Loucy (cell line): ENCODE measurements at regions not wholly inside any gene's neighbourhood (a gene's known extent, or its start where the extent isn't known, plus 50 kb on each side); places are given as distances from the start of the nearest gene placed in this dataset.

Experiments used
- EZH2phosphoT487 ChIP-seq: fragments of 200-600 bp; IDR thresholded peaks from 2 replicates; pipeline ENCODE4 v1.6.1; 2018; ENCODE audit warnings: antibody characterized with exemption, mild to moderate bottlenecking, moderate library complexity, borderline replicate concordance
- TF ChIP-seq, protein P1 (sequence below): fragments of 200-600 bp; sonication (generic); conservative IDR thresholded peaks from 2 replicates; pipeline ENCODE4 v1.5.1; 2014; ENCODE audit warnings: mild to moderate bottlenecking, antibody characterized with exemption, low read length

DNA sequence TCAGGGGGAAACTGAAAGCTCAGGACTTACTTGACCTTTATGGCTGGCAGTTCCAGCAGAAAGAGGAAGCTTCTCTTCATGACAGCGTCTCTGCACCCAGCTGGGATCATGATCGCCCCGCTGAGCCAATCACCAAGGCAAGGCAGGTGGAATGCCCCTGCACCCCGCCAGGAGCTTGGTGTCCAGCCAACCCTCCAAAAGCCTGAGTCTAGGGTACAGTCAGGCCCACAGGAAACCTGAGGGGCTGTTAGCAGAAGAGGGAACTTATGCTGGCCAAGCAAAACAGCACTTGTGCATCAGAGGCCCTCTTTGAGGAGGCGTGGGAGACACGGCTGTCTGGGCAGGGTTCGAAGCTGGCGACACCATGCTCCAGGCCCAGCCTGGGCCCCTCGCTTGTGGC is 188.3 kb upstream of the GMDS start:
- TF ChIP-seq, protein P1, sequence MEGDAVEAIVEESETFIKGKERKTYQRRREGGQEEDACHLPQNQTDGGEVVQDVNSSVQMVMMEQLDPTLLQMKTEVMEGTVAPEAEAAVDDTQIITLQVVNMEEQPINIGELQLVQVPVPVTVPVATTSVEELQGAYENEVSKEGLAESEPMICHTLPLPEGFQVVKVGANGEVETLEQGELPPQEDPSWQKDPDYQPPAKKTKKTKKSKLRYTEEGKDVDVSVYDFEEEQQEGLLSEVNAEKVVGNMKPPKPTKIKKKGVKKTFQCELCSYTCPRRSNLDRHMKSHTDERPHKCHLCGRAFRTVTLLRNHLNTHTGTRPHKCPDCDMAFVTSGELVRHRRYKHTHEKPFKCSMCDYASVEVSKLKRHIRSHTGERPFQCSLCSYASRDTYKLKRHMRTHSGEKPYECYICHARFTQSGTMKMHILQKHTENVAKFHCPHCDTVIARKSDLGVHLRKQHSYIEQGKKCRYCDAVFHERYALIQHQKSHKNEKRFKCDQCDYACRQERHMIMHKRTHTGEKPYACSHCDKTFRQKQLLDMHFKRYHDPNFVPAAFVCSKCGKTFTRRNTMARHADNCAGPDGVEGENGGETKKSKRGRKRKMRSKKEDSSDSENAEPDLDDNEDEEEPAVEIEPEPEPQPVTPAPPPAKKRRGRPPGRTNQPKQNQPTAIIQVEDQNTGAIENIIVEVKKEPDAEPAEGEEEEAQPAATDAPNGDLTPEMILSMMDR, result no peak
- no peak for TF ChIP-seq EZH2phosphoT487
